GM19238 (cell line): ENCODE measurements at regions not wholly inside any gene's neighbourhood (a gene's known extent, or its start where the extent isn't known, plus 50 kb on each side); places are given as distances from the start of the nearest gene placed in this dataset.

Experiments
- DNase-seq: peaks from one replicate; pipeline ENCODE4 v3.0.0; 2011; ENCODE audit warnings: low spot score; ENCODE audit not compliant: insufficient read length

GRCh38 chr14:84343656-84344055 lies 1186.3 kb upstream of the FLRT2 start:
- no peak for DNase-seq

- no peak for DNase-seq
Observed at GRCh38 chr14:84351646-84352045, 1178.3 kb upstream of the FLRT2 start.

GRCh38 chr14:84361476-84361875 lies 1168.5 kb upstream of the FLRT2 start:
- DNase-seq: no peak

- no peak for DNase-seq
Observed at GRCh38 chr14:84375235-84375634, 1154.7 kb upstream of the FLRT2 start.

GRCh38 chr14:84390010-84390409 lies 1139.9 kb upstream of the FLRT2 start:
- DNase-seq: no peak

- DNase-seq: no peak
Observed at GRCh38 chr14:84397631-84398030, 1132.3 kb upstream of the FLRT2 start.

GRCh38 chr14:84399296-84399910 lies 1130.5 kb upstream of the FLRT2 start:
- no peak for DNase-seq

- DNase-seq: no peak
Observed at GRCh38 chr14:84401631-84402030, 1128.3 kb upstream of the FLRT2 start.

- DNase-seq: no peak
Observed at GRCh38 chr14:84403585-84403984, 1126.4 kb upstream of the FLRT2 start.

- no peak for DNase-seq
Observed at GRCh38 chr14:84404246-84404645, 1125.7 kb upstream of the FLRT2 start.

GRCh38 chr14:84409435-84409834 lies 1120.5 kb upstream of the FLRT2 start:
- DNase-seq: no peak

GRCh38 chr14:84410344-84410743 lies 1119.6 kb upstream of the FLRT2 start:
- DNase-seq: no peak

GRCh38 chr14:84420221-84420620 lies 1109.7 kb upstream of the FLRT2 start:
- no peak for DNase-seq

GRCh38 chr14:84421621-84422020 lies 1108.3 kb upstream of the FLRT2 start:
- DNase-seq: no peak

GRCh38 chr14:84425968-84426367 lies 1104.0 kb upstream of the FLRT2 start:
- DNase-seq: no peak

GRCh38 chr14:84432676-84433075 lies 1097.3 kb upstream of the FLRT2 start:
- no peak for DNase-seq

GRCh38 chr14:84433961-84434360 lies 1096.0 kb upstream of the FLRT2 start:
- no peak for DNase-seq

- DNase-seq: no peak
Observed at GRCh38 chr14:84435820-84436324, 1094.1 kb upstream of the FLRT2 start.

- no peak for DNase-seq
Observed at GRCh38 chr14:84436528-84436927, 1093.4 kb upstream of the FLRT2 start.

GRCh38 chr14:84442521-84442920 lies 1087.4 kb upstream of the FLRT2 start:
- no peak for DNase-seq

GRCh38 chr14:84445486-84445885 lies 1084.5 kb upstream of the FLRT2 start:
- DNase-seq: no peak

GRCh38 chr14:84446250-84446649 lies 1083.7 kb upstream of the FLRT2 start:
- no peak for DNase-seq

GRCh38 chr14:84453307-84453950 lies 1076.5 kb upstream of the FLRT2 start:
- DNase-seq: no peak
